GM21619 (cell line): ENCODE measurements at regions not wholly inside any gene's neighbourhood (a gene's known extent, or its start where the extent isn't known, plus 50 kb on each side); places are given as distances from the start of the nearest gene placed in this dataset.
"Not testable (repeated sequence)": the region's sequence is repeated elsewhere in the genome, so short reads cannot be mapped to it uniquely, and the experiment has no call there.

Experiments used
- ATAC-seq: cut with Tn5 transposase; IDR thresholded peaks from one replicate; pipeline ENCODE4 v1.9.1; 2021; ENCODE audit not compliant: unreplicated experiment

GRCh38 chr15:68482246-68482645 is 50.3 kb upstream of the ITGA11 start:
- no peak for ATAC-seq

- ATAC-seq, result no peak
Measured at GRCh38 chr15:68483165-68483564, 51.2 kb upstream of the ITGA11 start.

GRCh38 chr15:68484220-68484619 is 52.3 kb upstream of the ITGA11 start:
- ATAC-seq, result no peak

GRCh38 chr15:68484696-68485400 is 52.9 kb upstream of the ITGA11 start:
- no peak for ATAC-seq

GRCh38 chr15:68485721-68486360 is 53.9 kb upstream of the ITGA11 start:
- ATAC-seq, result no peak

- no peak for ATAC-seq
Measured at GRCh38 chr15:68487087-68487843, 55.3 kb upstream of the ITGA11 start.

- ATAC-seq, result no peak
Measured at GRCh38 chr15:68488290-68488689, 56.3 kb upstream of the ITGA11 start.

- ATAC-seq, result no peak
Measured at GRCh38 chr15:68488966-68489365, 57.0 kb upstream of the ITGA11 start.

GRCh38 chr15:68489421-68489820 is 57.5 kb upstream of the ITGA11 start:
- ATAC-seq, result no peak

GRCh38 chr15:68491415-68492106 is 59.6 kb upstream of the ITGA11 start:
- ATAC-seq, result no peak

GRCh38 chr15:68492855-68493254 is 60.9 kb upstream of the ITGA11 start:
- no peak for ATAC-seq

GRCh38 chr15:68493629-68494028 is 61.7 kb upstream of the ITGA11 start:
- no peak for ATAC-seq

- no peak for ATAC-seq
Measured at GRCh38 chr15:68494573-68495110, 62.7 kb upstream of the ITGA11 start.

- no peak for ATAC-seq
Measured at GRCh38 chr15:68495221-68495950, 63.4 kb upstream of the ITGA11 start.

GRCh38 chr15:68495981-68496705 is 64.2 kb upstream of the ITGA11 start:
- no peak for ATAC-seq

GRCh38 chr15:68496751-68497150 is 64.8 kb upstream of the ITGA11 start:
- not testable (repeated sequence) for ATAC-seq

- ATAC-seq, result no peak
Measured at GRCh38 chr15:68497206-68497910, 65.4 kb upstream of the ITGA11 start.

- no peak for ATAC-seq
Measured at GRCh38 chr15:68498076-68498475, 66.1 kb upstream of the ITGA11 start.

GRCh38 chr15:68499620-68500312 is 67.8 kb upstream of the ITGA11 start:
- no peak for ATAC-seq
